HCT116 (cell line): ENCODE measurements at regions not wholly inside any gene's neighbourhood (a gene's known extent, or its start where the extent isn't known, plus 50 kb on each side); places are given as distances from the start of the nearest gene placed in this dataset.

Experiments used
- ATAC-seq: fragments of 200-7000 bp; cut with Tn5 transposase; 2 replicates; pipeline ENCODE4 v1.9.1; 2020; ENCODE audit warnings: mild to moderate bottlenecking, moderate library complexity
- BruUV-seq: library from RNA; stranded (reverse); fragments of 400-500 nt; replicated peaks from 2 replicates; lab custom pipeline; 2021; lab: Mats Ljungman, UMichigan
- CTCF ChIA-PET: fragments of 300-600 bp; sonication (Branson Sonifier 250); formaldehyde crosslinking; loops from one replicate; lab custom pipeline; 2021; ENCODE audit warnings: antibody characterized with exemption; lab: Charles Lee
- POLR2A ChIA-PET: fragments of 300-600, 350-600 bp; sonication (Branson Sonifier 250); formaldehyde crosslinking; loops from one replicate; lab custom pipeline; 2021; ENCODE audit warnings: antibody characterized with exemption; lab: Charles Lee
- RAD21 ChIA-PET, 2 experiments: fragments of 300-600 bp; sonication (Branson Sonifier 250); formaldehyde crosslinking; loops; one replicate each; lab custom pipeline; 2023; ENCODE audit warnings: low total read pairs in 2 of 2; ENCODE audit not compliant: uncharacterized antibody in 2 of 2, unreplicated experiment in 2 of 2, low non-redundant PET in 1 of 2; lab: Charles Lee
- DNase-seq: peaks from one replicate; pipeline ENCODE4 v3.0.0-alpha.2; 2010; ENCODE audit warnings: low read depth, low spot score
- H2AFZ ChIP-seq: fragments of 200-600 bp; shearing (Covaris generic), sonication (generic); 2 replicates; pipeline ENCODE4 v1.6.1; 2017; ENCODE audit warnings: low read depth, mixed run types, mixed read lengths, antibody characterized with exemption, low read length; ENCODE audit not compliant: poor library complexity, severe bottlenecking
- H3K27ac ChIP-seq: 2 replicates; pipeline ENCODE4 v1.5.1; 2012; ENCODE audit warnings: low read depth, low read length
- H3K27me3 ChIP-seq: fragments of 200-600 bp; sonication (generic); 2 replicates; pipeline ENCODE4 v1.6.1; 2016; ENCODE audit warnings: mixed run types, low read length, mixed read lengths; ENCODE audit not compliant: insufficient read depth
- H3K36me3 ChIP-seq, 2 experiments: fragments of 200-500 bp in 1 of 2; fragments of 200-600 bp in 1 of 2; sonication (Bioruptor generic) in 1 of 2; sonication (generic) in 1 of 2; 2 replicates each; pipeline versions ENCODE4 v1.5.1 to v1.6.1; 2014 to 2016; ENCODE audit warnings: low read length in 2 of 2, inconsistent platforms in 1 of 2, mixed read lengths in 1 of 2, mixed run types in 1 of 2; ENCODE audit not compliant: insufficient read depth in 2 of 2, control insufficient read depth in 1 of 2
- H3K4me1 ChIP-seq, 2 experiments: fragments of 200-600 bp in 1 of 2; sonication (generic) in 1 of 2; 2 replicates each; pipeline versions ENCODE4 v1.5.1 to v1.6.1; 2012 to 2017; ENCODE audit warnings: low read length in 2 of 2, inconsistent platforms in 1 of 2, mild to moderate bottlenecking in 1 of 2, mixed read lengths in 1 of 2, mixed run types in 1 of 2, moderate library complexity in 1 of 2; ENCODE audit not compliant: insufficient read depth in 2 of 2, control insufficient read depth in 1 of 2
- H3K4me2 ChIP-seq: fragments of 200-600 bp; sonication (generic); 2 replicates; pipeline ENCODE4 v1.6.1; 2017; ENCODE audit warnings: mixed run types, low read length, mixed read lengths
- H3K4me3 ChIP-seq, 2 experiments: fragments of 200-600 bp in 1 of 2; sonication (generic) in 1 of 2; replicated peaks in 1 of 2; 2 replicates each; pipeline ENCODE4 v1.5.1; 2011 to 2016; ENCODE audit warnings: low read length in 2 of 2, control low read depth in 1 of 2, low read depth in 1 of 2, mild to moderate bottlenecking in 1 of 2, mixed read lengths in 1 of 2, mixed run types in 1 of 2
- H3K79me2 ChIP-seq: fragments of 200-600 bp; sonication (generic); 2 replicates; pipeline ENCODE4 v1.6.1; 2017; ENCODE audit warnings: mild to moderate bottlenecking, mixed run types, low read length, moderate library complexity, mixed read lengths; ENCODE audit not compliant: insufficient read depth
- H3K9ac ChIP-seq: fragments of 200-600 bp; sonication (generic); 2 replicates; pipeline ENCODE4 v1.6.1; 2016; ENCODE audit warnings: low read length, mixed read lengths
- H3K9me2 ChIP-seq: fragments of 200-600 bp; sonication (generic), shearing (Covaris generic); 2 replicates; pipeline ENCODE4 v1.6.1; 2017; ENCODE audit warnings: mixed run types, mild to moderate bottlenecking, moderate library complexity; ENCODE audit not compliant: insufficient read depth
- H3K9me3 ChIP-seq, 2 experiments: fragments of 200-500 bp in 1 of 2; fragments of 200-600 bp in 1 of 2; sonication (Bioruptor generic) in 1 of 2; sonication (generic) in 1 of 2; 2 replicates each; pipeline ENCODE4 v1.6.1; 2014 to 2017; ENCODE audit warnings: low read length in 2 of 2, mixed read lengths in 2 of 2, inconsistent platforms in 1 of 2, low read depth in 1 of 2, mild to moderate bottlenecking in 1 of 2, mixed run types in 1 of 2, moderate library complexity in 1 of 2; ENCODE audit not compliant: control insufficient read depth in 1 of 2, insufficient read depth in 1 of 2
- H4K20me1 ChIP-seq: fragments of 200-600 bp; sonication (generic), shearing (Covaris generic); 2 replicates; pipeline ENCODE4 v1.6.1; 2017; ENCODE audit warnings: mixed run types, mild to moderate bottlenecking, moderate library complexity; ENCODE audit not compliant: insufficient read depth
- CBX3 ChIP-seq: IDR thresholded peaks from 2 replicates; pipeline ENCODE4 v1.6.1; 2012; ENCODE audit warnings: low read depth
- CEBPB ChIP-seq: IDR thresholded peaks from 2 replicates; pipeline ENCODE4 v1.6.1; 2012; ENCODE audit warnings: low read depth
- CTCF ChIP-seq, 3 experiments: fragments of 200-600 bp in 1 of 3; sonication (generic) in 1 of 3; IDR thresholded peaks in 2 of 3; conservative IDR thresholded peaks in 1 of 3; 2 replicates each; pipeline ENCODE4 v1.5.1; 2012 to 2017; ENCODE audit warnings: low read depth in 2 of 3, low read length in 2 of 3, antibody characterized with exemption in 1 of 3, borderline replicate concordance in 1 of 3, control low read depth in 1 of 3, mild to moderate bottlenecking in 1 of 3, mixed read lengths in 1 of 3, mixed run types in 1 of 3, moderate library complexity in 1 of 3; ENCODE audit not compliant: insufficient read depth in 1 of 3
- EGR1 ChIP-seq: IDR thresholded peaks from 2 replicates; pipeline ENCODE4 v1.6.1; 2012; ENCODE audit warnings: low read depth
- ELF1 ChIP-seq: IDR thresholded peaks from 2 replicates; pipeline ENCODE4 v1.6.1; 2012; ENCODE audit warnings: low read depth, borderline replicate concordance
- EZH2 ChIP-seq: fragments of 200-600 bp; sonication (generic); IDR thresholded peaks from 2 replicates; pipeline ENCODE4 v1.6.1; 2017; ENCODE audit warnings: antibody characterized with exemption, mixed run types
- EZH2phosphoT487 ChIP-seq: fragments of 200-600 bp; IDR thresholded peaks from 2 replicates; pipeline ENCODE4 v1.6.1; 2018; ENCODE audit warnings: antibody characterized with exemption, borderline replicate concordance
- FOSL1 ChIP-seq: IDR thresholded peaks from 2 replicates; pipeline ENCODE4 v1.6.1; 2012; ENCODE audit warnings: low read depth
- JUND ChIP-seq: IDR thresholded peaks from 2 replicates; pipeline ENCODE4 v1.6.1; 2012
- MAX ChIP-seq: IDR thresholded peaks from 2 replicates; pipeline ENCODE4 v1.6.1; 2012
- POLR2A ChIP-seq: IDR thresholded peaks from 2 replicates; pipeline ENCODE4 v1.7.0; 2011; ENCODE audit warnings: borderline replicate concordance; ENCODE audit not compliant: insufficient read depth, insufficient read length; ENCODE audit errors: extremely low read depth
- POLR2AphosphoS5 ChIP-seq: IDR thresholded peaks from 2 replicates; pipeline ENCODE4 v1.6.1; 2011; ENCODE audit warnings: mild to moderate bottlenecking, low read depth, low read length, moderate library complexity
- RAD21 ChIP-seq: IDR thresholded peaks from 2 replicates; pipeline ENCODE4 v1.6.1; 2012; ENCODE audit warnings: low read depth, mild to moderate bottlenecking
- SRF ChIP-seq: IDR thresholded peaks from 2 replicates; pipeline ENCODE4 v1.6.1; 2012; ENCODE audit warnings: low read depth
- TCF7L2 ChIP-seq: IDR thresholded peaks from 2 replicates; pipeline ENCODE4 v1.7.0; 2011; ENCODE audit warnings: borderline replicate concordance, inconsistent platforms; ENCODE audit not compliant: insufficient read depth, insufficient read length; ENCODE audit errors: extremely low read depth
- YY1 ChIP-seq: IDR thresholded peaks from 2 replicates; pipeline ENCODE4 v1.6.1; 2011; ENCODE audit warnings: low read length, low read depth, moderate library complexity, mild to moderate bottlenecking; ENCODE audit not compliant: insufficient replicate concordance; ENCODE audit errors: extremely low read depth
- ZFX ChIP-seq: fragments of 450-650 bp; IDR thresholded peaks from 2 replicates; pipeline ENCODE4 v1.6.1; 2017
- ZNF274 ChIP-seq: fragments of 200-500 bp; sonication (Bioruptor generic); IDR thresholded peaks from 2 replicates; pipeline ENCODE4 v1.6.1; 2014; ENCODE audit warnings: mild to moderate bottlenecking, low read depth, low read length, inconsistent platforms
- intact Hi-C: fragments of 100-400 bp; cut with micrococcal nuclease; formaldehyde crosslinking; loops from 2 replicates; pipeline ENCODE4 v1.10.0; 2022
- TF ChIP-seq, protein P1 (sequence below): IDR thresholded peaks from 2 replicates; pipeline ENCODE4 v1.6.1; 2012; ENCODE audit warnings: low read depth
- TF ChIP-seq, protein P2 (sequence below): IDR thresholded peaks from 2 replicates; pipeline ENCODE4 v1.6.1; 2012

DNA sequence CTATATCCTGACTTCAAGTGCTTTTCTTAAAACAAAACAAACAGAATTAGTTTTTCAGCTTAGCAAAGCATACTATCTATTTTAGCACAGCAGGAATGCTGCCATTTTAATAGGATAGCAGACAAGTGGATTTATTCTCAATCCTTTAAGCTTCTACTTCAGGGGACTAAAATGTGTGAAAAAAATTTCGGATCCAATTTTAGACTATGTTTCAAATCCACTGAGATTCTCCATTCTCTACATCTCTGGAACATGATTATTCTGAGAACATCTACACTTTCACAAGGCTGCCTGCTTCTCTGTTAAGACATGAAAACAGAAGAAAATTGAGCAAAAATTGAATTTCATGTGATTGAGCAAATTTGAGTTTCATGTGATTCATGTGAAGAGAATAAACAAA lies 1321.3 kb downstream of the HACE1 start (continued):
- TF ChIP-seq, protein P1, sequence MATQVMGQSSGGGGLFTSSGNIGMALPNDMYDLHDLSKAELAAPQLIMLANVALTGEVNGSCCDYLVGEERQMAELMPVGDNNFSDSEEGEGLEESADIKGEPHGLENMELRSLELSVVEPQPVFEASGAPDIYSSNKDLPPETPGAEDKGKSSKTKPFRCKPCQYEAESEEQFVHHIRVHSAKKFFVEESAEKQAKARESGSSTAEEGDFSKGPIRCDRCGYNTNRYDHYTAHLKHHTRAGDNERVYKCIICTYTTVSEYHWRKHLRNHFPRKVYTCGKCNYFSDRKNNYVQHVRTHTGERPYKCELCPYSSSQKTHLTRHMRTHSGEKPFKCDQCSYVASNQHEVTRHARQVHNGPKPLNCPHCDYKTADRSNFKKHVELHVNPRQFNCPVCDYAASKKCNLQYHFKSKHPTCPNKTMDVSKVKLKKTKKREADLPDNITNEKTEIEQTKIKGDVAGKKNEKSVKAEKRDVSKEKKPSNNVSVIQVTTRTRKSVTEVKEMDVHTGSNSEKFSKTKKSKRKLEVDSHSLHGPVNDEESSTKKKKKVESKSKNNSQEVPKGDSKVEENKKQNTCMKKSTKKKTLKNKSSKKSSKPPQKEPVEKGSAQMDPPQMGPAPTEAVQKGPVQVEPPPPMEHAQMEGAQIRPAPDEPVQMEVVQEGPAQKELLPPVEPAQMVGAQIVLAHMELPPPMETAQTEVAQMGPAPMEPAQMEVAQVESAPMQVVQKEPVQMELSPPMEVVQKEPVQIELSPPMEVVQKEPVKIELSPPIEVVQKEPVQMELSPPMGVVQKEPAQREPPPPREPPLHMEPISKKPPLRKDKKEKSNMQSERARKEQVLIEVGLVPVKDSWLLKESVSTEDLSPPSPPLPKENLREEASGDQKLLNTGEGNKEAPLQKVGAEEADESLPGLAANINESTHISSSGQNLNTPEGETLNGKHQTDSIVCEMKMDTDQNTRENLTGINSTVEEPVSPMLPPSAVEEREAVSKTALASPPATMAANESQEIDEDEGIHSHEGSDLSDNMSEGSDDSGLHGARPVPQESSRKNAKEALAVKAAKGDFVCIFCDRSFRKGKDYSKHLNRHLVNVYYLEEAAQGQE: no peak
- TF ChIP-seq POLR2AphosphoS5: no peak
- no peak for TF ChIP-seq POLR2A
- no peak for TF ChIP-seq JUND
- no peak for TF ChIP-seq ZFX
- no peak for TF ChIP-seq YY1
- TF ChIP-seq FOSL1: no peak
- no peak for TF ChIP-seq EZH2
- no peak for TF ChIP-seq MAX
- TF ChIP-seq, all 23 proteins: peak for 0

GRCh38 chr6:103534814-103535213 lies 1324.9 kb downstream of the HACE1 start:
- no peak for TF ChIP-seq EGR1
- TF ChIP-seq ZFX: no peak
- TF ChIP-seq CEBPB: no peak
- no peak for TF ChIP-seq YY1
- no peak for TF ChIP-seq POLR2A
- no peak for TF ChIP-seq RAD21
- no peak for TF ChIP-seq FOSL1
- no peak for TF ChIP-seq EZH2phosphoT487
- no peak for TF ChIP-seq TCF7L2
- no peak for TF ChIP-seq MAX
- no peak for TF ChIP-seq POLR2AphosphoS5
- TF ChIP-seq CBX3: no peak
- no peak for TF ChIP-seq CTCF (IDR thresholded peaks at IDR 0.05 in 2 of 3, conservative IDR thresholded peaks at IDR 0.05 in 1 of 3; ENCODE audit: borderline replicate concordance in 1 of 3, insufficient read depth in 1 of 3, low read depth in 2 of 3, low read length in 2 of 3)
- no peak for TF ChIP-seq ELF1
- TF ChIP-seq, protein P2, sequence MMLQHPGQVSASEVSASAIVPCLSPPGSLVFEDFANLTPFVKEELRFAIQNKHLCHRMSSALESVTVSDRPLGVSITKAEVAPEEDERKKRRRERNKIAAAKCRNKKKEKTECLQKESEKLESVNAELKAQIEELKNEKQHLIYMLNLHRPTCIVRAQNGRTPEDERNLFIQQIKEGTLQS: no peak
- TF ChIP-seq SRF: no peak
- TF ChIP-seq ZNF274: no peak
- Histone ChIP-seq H3K9me2 (no peaks in the 10 kb centered on the region), H3K4me2 (no peak overlapping the region), H3K4me3 (no peak overlapping the region), H3K9me3 (no peaks in the 10 kb centered on the region), H3K9ac (no peak overlapping the region), H2AFZ (no peak overlapping the region), H3K79me2 (no peaks in the 10 kb centered on the region), H3K27me3 (no peaks in the 10 kb centered on the region), H3K27ac (no peak overlapping the region), H4K20me1 (no peaks in the 10 kb centered on the region), H3K36me3 (no peaks in the 10 kb centered on the region), H3K4me1 (no peaks in the 10 kb centered on the region)
- DNase-seq: no peak
- ATAC-seq: no peak
- ChIA-PET POLR2A (no interaction called here), RAD21 (no interaction called here), CTCF (no interaction called here)
- intact Hi-C loops: no loop called here
- BruUV-seq: no TSS peak
